GM18858 (cell line): ENCODE measurements at regions not wholly inside any gene's neighbourhood (a gene's known extent, or its start where the extent isn't known, plus 50 kb on each side); places are given as distances from the start of the nearest gene placed in this dataset.

Source experiments
- ATAC-seq: cut with Tn5 transposase; IDR thresholded peaks from one replicate; pipeline ENCODE4 v1.9.1; 2021; ENCODE audit not compliant: unreplicated experiment

- ATAC-seq, result no peak
Measured at GRCh38 chr5:74007193-74007592, 381.2 kb downstream of the ARHGEF28 start.

- ATAC-seq, result no peak
Measured at GRCh38 chr5:73999297-73999696, 373.3 kb downstream of the ARHGEF28 start.

GRCh38 chr5:73998489-73998888, 372.5 kb downstream of the ARHGEF28 start:
- ATAC-seq, result no peak

- ATAC-seq, result no peak
Measured at GRCh38 chr5:73997960-73998359, 372.0 kb downstream of the ARHGEF28 start.

GRCh38 chr5:73996151-73996755, 370.3 kb downstream of the ARHGEF28 start:
- ATAC-seq, result no peak

- no peak for ATAC-seq
Measured at GRCh38 chr5:73994963-73995362, 369.0 kb downstream of the ARHGEF28 start.
